ENCODE measurements at regions not wholly inside any gene's neighbourhood (a gene's known extent, or its start where the extent isn't known, plus 50 kb on each side); places are given as distances from the start of the nearest gene placed in this dataset.

- TF ChIP-seq SPI1 (IDR thresholded peaks at IDR 0.05; ENCODE audit: borderline replicate concordance, low read depth) (no peak), POLR2AphosphoS5 (IDR thresholded peaks at IDR 0.05; ENCODE audit: low read depth) (no peak), REST (IDR thresholded peaks at IDR 0.05; ENCODE audit: insufficient replicate concordance, low read depth) (no peak)
- H3K4me3 ChIP-seq (replicated peaks; ENCODE audit: insufficient read depth, low read length) = no peak overlapping the region
- no peaks in the 10 kb centered on the region for H3K27me3 ChIP-seq (ENCODE audit: insufficient read depth, poor library complexity, severe bottlenecking)
- no peak overlapping the region for H3K27ac ChIP-seq (replicated peaks)
- DNase-seq (ENCODE audit: low read depth in 1 of 2, low spot score in 1 of 2) = no peak
Measured at GRCh38 chr5:133713209-133713608, 100.9 kb upstream of the FSTL4 start.

- Histone ChIP-seq H3K27me3 (ENCODE audit: insufficient read depth, poor library complexity, severe bottlenecking) (no peaks in the 10 kb centered on the region), H3K27ac (replicated peaks) (no peak overlapping the region), H3K4me3 (replicated peaks; ENCODE audit: insufficient read depth, low read length) (no peak overlapping the region)
- no peak for DNase-seq (ENCODE audit: low read depth in 1 of 2, low spot score in 1 of 2)
- TF ChIP-seq SPI1 (IDR thresholded peaks at IDR 0.05; ENCODE audit: borderline replicate concordance, low read depth) = no peak
- no peak for TF ChIP-seq POLR2AphosphoS5 (IDR thresholded peaks at IDR 0.05; ENCODE audit: low read depth)
- TF ChIP-seq CTCF (IDR thresholded peaks at IDR 0.05; ENCODE audit: insufficient read depth, low read length) = no peak
- TF ChIP-seq REST (IDR thresholded peaks at IDR 0.05; ENCODE audit: insufficient replicate concordance, low read depth) = no peak
- no peak for TF ChIP-seq GABPA (IDR thresholded peaks at IDR 0.05; ENCODE audit: low read depth)
Measured at GRCh38 chr5:133712562-133712961, 100.2 kb upstream of the FSTL4 start.

GRCh38 chr5:133709209-133709725 is 96.9 kb upstream of the FSTL4 start:
- no peaks in the 10 kb centered on the region for H3K27me3 ChIP-seq (ENCODE audit: insufficient read depth, poor library complexity, severe bottlenecking)
- no peak overlapping the region for H3K4me3 ChIP-seq (replicated peaks; ENCODE audit: insufficient read depth, low read length)
- H3K27ac ChIP-seq (replicated peaks) = no peak overlapping the region
- no peak for TF ChIP-seq CTCF (IDR thresholded peaks at IDR 0.05; ENCODE audit: insufficient read depth, low read length)
- no peak for TF ChIP-seq POLR2AphosphoS5 (IDR thresholded peaks at IDR 0.05; ENCODE audit: low read depth)
- no peak for TF ChIP-seq SPI1 (IDR thresholded peaks at IDR 0.05; ENCODE audit: borderline replicate concordance, low read depth)
- no peak for TF ChIP-seq REST (IDR thresholded peaks at IDR 0.05; ENCODE audit: insufficient replicate concordance, low read depth)
- no peak for TF ChIP-seq GABPA (IDR thresholded peaks at IDR 0.05; ENCODE audit: low read depth)
- no peak for DNase-seq (ENCODE audit: low read depth in 1 of 2, low spot score in 1 of 2)

All from HL-60 (cell line).